Left ventricle myocardium inferior (tissue), 1 donor: ENCODE measurements at regions not wholly inside any gene's neighbourhood (a gene's known extent, or its start where the extent isn't known, plus 50 kb on each side); places are given as distances from the start of the nearest gene placed in this dataset.

Source experiments
- DNase-seq: peaks from one replicate; pipeline ENCODE4 v3.0.0-alpha.2; 2020
- H3K27ac ChIP-seq: fragments of 200-600 bp; replicated peaks from 2 replicates; pipeline ENCODE4 v1.8.0; 2021
- H3K27me3 ChIP-seq: fragments of 200-600 bp; 2 replicates; pipeline ENCODE4 v1.8.0; 2021; ENCODE audit warnings: low read depth
- H3K36me3 ChIP-seq: fragments of 200-600 bp; 2 replicates; pipeline ENCODE4 v1.8.0; 2021
- H3K4me1 ChIP-seq: fragments of 200-600 bp; 2 replicates; pipeline ENCODE4 v1.8.0; 2021
- H3K4me3 ChIP-seq: fragments of 200-600 bp; 2 replicates; pipeline ENCODE4 v1.8.0; 2021; ENCODE audit warnings: mild to moderate bottlenecking, moderate library complexity
- H3K9me3 ChIP-seq: fragments of 200-600 bp; replicated peaks from 2 replicates; pipeline ENCODE4 v1.8.0; 2021
- CTCF ChIP-seq: fragments of 200-600 bp; IDR thresholded peaks from 2 replicates; pipeline ENCODE4 v1.8.0; 2021; ENCODE audit warnings: antibody characterized with exemption, mild to moderate bottlenecking, borderline replicate concordance
- intact Hi-C: fragments of 100-400 bp; cut with micrococcal nuclease; formaldehyde crosslinking; loops from one replicate; pipeline ENCODE4 v1.11.0; 2022
- donor health status: DM: no; HTN: yes; CAD: no; lungs with severe emphysema.

- Histone ChIP-seq H3K27me3 (no peaks in the 10 kb centered on the region), H3K27ac (no peak overlapping the region), H3K36me3 (no peaks in the 10 kb centered on the region), H3K9me3 (no peaks in the 10 kb centered on the region), H3K4me3 (no peak overlapping the region), H3K4me1 (no peaks in the 10 kb centered on the region)
- no peak for DNase-seq
- intact Hi-C loops, result no loop called here
- no peak for TF ChIP-seq CTCF
Observed at GRCh38 chr15:39393575-39394335, 187.1 kb upstream of the THBS1 start.

GRCh38 chr15:39394496-39394895, 186.4 kb upstream of the THBS1 start:
- DNase-seq, result no peak
- intact Hi-C loops, result no loop called here
- TF ChIP-seq CTCF, result no peak

GRCh38 chr15:39396979-39397615, 183.8 kb upstream of the THBS1 start:
- Histone ChIP-seq H3K4me1 (no peaks in the 10 kb centered on the region), H3K9me3 (no peaks in the 10 kb centered on the region), H3K27ac (no peak overlapping the region), H3K27me3 (no peaks in the 10 kb centered on the region), H3K4me3 (no peak overlapping the region), H3K36me3 (no peaks in the 10 kb centered on the region)
- no peak for TF ChIP-seq CTCF
- no peak for DNase-seq
- intact Hi-C loops, result no loop called here

More at GRCh38 chr15:39394496-39394895, 186.4 kb upstream of the THBS1 start:
- Histone ChIP-seq H3K9me3 (no peaks in the 10 kb centered on the region), H3K4me1 (no peaks in the 10 kb centered on the region), H3K36me3 (no peaks in the 10 kb centered on the region), H3K27ac (no peak overlapping the region), H3K4me3 (no peak overlapping the region), H3K27me3 (no peaks in the 10 kb centered on the region)

GRCh38 chr15:39397883-39398282, 183.0 kb upstream of the THBS1 start:
- Histone ChIP-seq H3K27ac (no peak overlapping the region), H3K27me3 (no peaks in the 10 kb centered on the region), H3K4me3 (no peak overlapping the region), H3K9me3 (no peaks in the 10 kb centered on the region), H3K4me1 (no peaks in the 10 kb centered on the region), H3K36me3 (no peaks in the 10 kb centered on the region)
- DNase-seq, result no peak
- intact Hi-C loops, result no loop called here
- no peak for TF ChIP-seq CTCF

GRCh38 chr15:39399600-39399999, 181.3 kb upstream of the THBS1 start:
- TF ChIP-seq CTCF, result no peak
- no peak for DNase-seq
- Histone ChIP-seq H3K36me3 (no peaks in the 10 kb centered on the region), H3K4me3 (no peak overlapping the region), H3K27me3 (no peaks in the 10 kb centered on the region), H3K9me3 (no peaks in the 10 kb centered on the region), H3K27ac (no peak overlapping the region), H3K4me1 (peaks cover 14% of the 10 kb centered on the region)
- intact Hi-C loops, result no loop called here
